DMS153 treated with DMSO at 0.1 percent for 48 hours (cell line): ENCODE measurements at regions not wholly inside any gene's neighbourhood (a gene's known extent, or its start where the extent isn't known, plus 50 kb on each side); places are given as distances from the start of the nearest gene placed in this dataset.
A peak's percentile ranks its signal among the peaks of the same experiment; 100 is the strongest.
"Not testable (repeated sequence)": the region's sequence is repeated elsewhere in the genome, so short reads cannot be mapped to it uniquely, and the experiment has no call there.

ENCODE experiments used
- DNase-seq: peaks from one replicate; lab custom pipeline; 2025; ENCODE audit not compliant: unreplicated experiment; lab: John Stamatoyannopoulos, UW

GRCh38 chr3:39558775-39559306 lies 91.4 kb downstream of the MOBP start:
- DNase-seq = no peak

- no peak for DNase-seq
Measured at GRCh38 chr3:39559543-39559942, 92.1 kb downstream of the MOBP start.

GRCh38 chr3:39568508-39568907 lies 101.0 kb downstream of the MOBP start:
- no peak for DNase-seq

- no peak for DNase-seq
Measured at GRCh38 chr3:39569095-39569494, 101.6 kb downstream of the MOBP start.

GRCh38 chr3:39573392-39573791 lies 105.9 kb downstream of the MOBP start:
- DNase-seq = no peak

- DNase-seq = no peak
Measured at GRCh38 chr3:39577541-39577940, 110.1 kb downstream of the MOBP start.

- DNase-seq = not testable (repeated sequence)
Measured at GRCh38 chr3:39586215-39586614, 118.7 kb downstream of the MOBP start.

- no peak for DNase-seq
Measured at GRCh38 chr3:39587113-39587512, 119.6 kb downstream of the MOBP start.

- no peak for DNase-seq
Measured at GRCh38 chr3:39590806-39591205, 123.3 kb downstream of the MOBP start.

GRCh38 chr3:39592311-39593050 lies 125.0 kb downstream of the MOBP start:
- no peak for DNase-seq

GRCh38 chr3:39593341-39593740 lies 125.9 kb downstream of the MOBP start:
- DNase-seq = no peak

GRCh38 chr3:39601241-39601640 lies 133.8 kb downstream of the MOBP start:
- peak; percentile 75 for DNase-seq

- DNase-seq = no peak
Measured at GRCh38 chr3:39605837-39606236, 138.4 kb downstream of the MOBP start.

GRCh38 chr3:39626198-39626597 lies 158.7 kb downstream of the MOBP start:
- DNase-seq = no peak

GRCh38 chr3:39631136-39631535 lies 163.7 kb downstream of the MOBP start:
- no peak for DNase-seq

- DNase-seq = no peak
Measured at GRCh38 chr3:39637807-39638206, 170.3 kb downstream of the MOBP start.

GRCh38 chr3:39638301-39638700 lies 170.8 kb downstream of the MOBP start:
- DNase-seq = no peak

GRCh38 chr3:39639344-39640236 lies 169.8 kb upstream of the MYRIP start:
- DNase-seq = no peak

GRCh38 chr3:39641274-39641673 lies 168.1 kb upstream of the MYRIP start:
- no peak for DNase-seq

- DNase-seq = no peak
Measured at GRCh38 chr3:39644176-39644575, 165.2 kb upstream of the MYRIP start.

- not testable (repeated sequence) for DNase-seq
Measured at GRCh38 chr3:39651256-39651655, 158.2 kb upstream of the MYRIP start.
